HepG2 (cell line): ENCODE measurements at regions not wholly inside any gene's neighbourhood (a gene's known extent, or its start where the extent isn't known, plus 50 kb on each side); places are given as distances from the start of the nearest gene placed in this dataset.

ENCODE experiments used
- ATAC-seq: fragments of 200-7000 bp; cut with Tn5 transposase; 3 replicates; pipeline ENCODE4 v1.9.1; 2020; ENCODE audit warnings: mild to moderate bottlenecking, moderate library complexity
- BruUV-seq: library from RNA; stranded (reverse); fragments of 400-500 nt; replicated peaks from 2 replicates; lab custom pipeline; 2021; lab: Mats Ljungman, UMichigan
- CTCF ChIA-PET: fragments of 300-600 bp; formaldehyde crosslinking; extraction: SDS; loops from one replicate; lab custom pipeline; 2021; ENCODE audit warnings: low total read pairs, inconsistent platforms, low intra/inter-chr PET ratio; lab: Yijun Ruan, JAX
- POLR2A ChIA-PET: fragments of 350-600 bp; sonication (Branson Sonifier 250); formaldehyde crosslinking; loops from one replicate; lab custom pipeline; 2020; ENCODE audit warnings: antibody characterized with exemption, inconsistent platforms; lab: Yijun Ruan, JAX
- DNase-seq: peaks from one replicate; pipeline ENCODE4 v3.0.0-alpha.2; 2015; ENCODE audit warnings: low spot score
- FAIRE-seq: peaks from 3 replicates; lab custom pipeline; 2011; peaks lifted over from hg19 to GRCh38; lab: Jason Lieb, UNC
- H2AFZ ChIP-seq: one replicate; pipeline ENCODE4 v1.6.1; 2011; ENCODE audit warnings: low read length, inconsistent platforms
- H3K27ac ChIP-seq: fragments of 300-600 bp; 3 replicates; pipeline ENCODE4 v1.8.0; 2011; ENCODE audit warnings: mixed run types, mild to moderate bottlenecking, mixed read lengths, low read length, inconsistent platforms; ENCODE audit not compliant: insufficient read depth; ENCODE audit errors: extremely low read length
- H3K27me3 ChIP-seq, 2 experiments: fragments of 200-600 bp in 1 of 2; 2 replicates in 1 of 2; 3 replicates in 1 of 2; pipeline versions ENCODE4 v1.6.0 to v1.8.0; 2011; ENCODE audit warnings: low read length in 2 of 2, mild to moderate bottlenecking in 2 of 2, moderate library complexity in 2 of 2, inconsistent platforms in 1 of 2; ENCODE audit not compliant: insufficient read depth in 2 of 2, control insufficient read depth in 1 of 2
- H3K36me3 ChIP-seq, 2 experiments: fragments of 200-600 bp in 1 of 2; replicated peaks in 1 of 2; 2 replicates in 1 of 2; 3 replicates in 1 of 2; pipeline versions ENCODE4 v1.5.1 to v1.8.0; 2011; ENCODE audit warnings: low read length in 2 of 2, inconsistent platforms in 1 of 2; ENCODE audit not compliant: insufficient read depth in 2 of 2, control insufficient read depth in 1 of 2
- H3K4me1 ChIP-seq: 2 replicates; pipeline ENCODE4 v1.5.1; 2012; ENCODE audit warnings: low read length, inconsistent platforms; ENCODE audit not compliant: insufficient read depth
- H3K4me2 ChIP-seq: 2 replicates; pipeline ENCODE4 v1.6.0; 2011; ENCODE audit warnings: low read depth, low read length, inconsistent platforms
- H3K4me3 ChIP-seq, 3 experiments: fragments of 200-600 bp in 1 of 3; sonication (generic), shearing (Covaris generic) in 1 of 3; replicated peaks in 1 of 3; 2 replicates each; pipeline ENCODE4 v1.5.1; 2011 to 2016; ENCODE audit warnings: low read length in 3 of 3, inconsistent platforms in 2 of 3, low read depth in 2 of 3, mild to moderate bottlenecking in 2 of 3, control low read depth in 1 of 3, mixed read lengths in 1 of 3; ENCODE audit not compliant: insufficient read depth in 1 of 3
- H3K79me2 ChIP-seq: one replicate; pipeline ENCODE4 v1.6.1; 2011; ENCODE audit warnings: low read length, inconsistent platforms; ENCODE audit not compliant: insufficient read depth
- H3K9ac ChIP-seq: 2 replicates; pipeline ENCODE4 v1.6.0; 2011; ENCODE audit warnings: mild to moderate bottlenecking, low read depth, low read length, inconsistent platforms; ENCODE audit not compliant: insufficient read depth
- H3K9me3 ChIP-seq: 2 replicates; pipeline ENCODE4 v1.5.1; 2012; ENCODE audit warnings: mild to moderate bottlenecking, low read length
- H4K20me1 ChIP-seq: 2 replicates; pipeline ENCODE4 v1.6.0; 2011; ENCODE audit warnings: inconsistent platforms, mild to moderate bottlenecking, low read length, moderate library complexity; ENCODE audit not compliant: insufficient read depth
- ELF4 ChIP-seq: sonication (generic); formaldehyde crosslinking; IDR thresholded peaks from 2 replicates; pipeline ENCODE4 v1.5.0; 2020; ENCODE audit warnings: missing genetic modification reagents, mild to moderate bottlenecking, moderate library complexity, borderline replicate concordance
- SATB2 ChIP-seq: sonication (generic); formaldehyde crosslinking; IDR thresholded peaks from 2 replicates; pipeline ENCODE4 v1.5.0; 2020; ENCODE audit warnings: missing genetic modification reagents
- SRSF1 ChIP-seq: fragments of 200-400 bp; formaldehyde crosslinking; optimal IDR thresholded peaks from 2 replicates; pipeline ENCODE3; 2017; ENCODE audit warnings: mild to moderate bottlenecking, low read depth, low read length, moderate library complexity
- ZNF256 ChIP-seq: sonication (generic); formaldehyde crosslinking; conservative IDR thresholded peaks from 2 replicates; pipeline ENCODE4 v1.4.0; 2020; ENCODE audit warnings: missing genetic modification reagents
- ZNF660 ChIP-seq: sonication (generic); formaldehyde crosslinking; IDR thresholded peaks from 2 replicates; pipeline ENCODE4 v1.5.1; 2020; ENCODE audit warnings: mild to moderate bottlenecking, low read depth, missing genetic modification reagents, borderline replicate concordance
- ZNF746 ChIP-seq: sonication (generic); formaldehyde crosslinking; IDR thresholded peaks from 2 replicates; pipeline ENCODE4 v1.8.0; 2022; ENCODE audit warnings: mild to moderate bottlenecking, missing genetic modification reagents
- WGBS: methylation state at CpG from one replicate; pipeline ENCODE4 v1.1.6; 2017; ENCODE audit warnings: low lambda C conversion rate; 5-methylcytosine and 5-hydroxymethylcytosine counted together
- in situ Hi-C: cut with HindIII; loops from 2 replicates; pipeline ENCODE4 v1.10.0; 2017; ENCODE audit warnings: low pct_unique_long_range_greater_than_20kb; ENCODE audit not compliant: extremely low pct_ligation_motif_present
- intact Hi-C: fragments of 100-400 bp; cut with micrococcal nuclease; formaldehyde crosslinking; loops from one replicate; pipeline ENCODE4 v1.10.0; 2022; ENCODE audit not compliant: unreplicated experiment
- TF ChIP-seq, protein P1 (sequence below): sonication (generic); formaldehyde crosslinking; IDR thresholded peaks from 2 replicates; pipeline ENCODE4 v1.4.0; 2020; ENCODE audit warnings: low read depth, missing genetic modification reagents
- TF ChIP-seq, protein P2 (sequence below): IDR thresholded peaks from 2 replicates; pipeline ENCODE4 v1.6.1; 2018; ENCODE audit warnings: missing genetic modification reagents, mild to moderate bottlenecking, missing compliant biosample characterization
- TF ChIP-seq, protein P3 (sequence below): sonication (generic); formaldehyde crosslinking; IDR thresholded peaks from 2 replicates; pipeline ENCODE4 v1.4.0; 2020; ENCODE audit warnings: missing genetic modification reagents
- TF ChIP-seq, protein P4 (sequence below): sonication (generic); formaldehyde crosslinking; IDR thresholded peaks from 2 replicates; pipeline ENCODE4 v1.4.0; 2020; ENCODE audit warnings: missing genetic modification reagents; ENCODE audit errors: not compliant biosample characterization
- TF ChIP-seq, protein P5 (sequence below): IDR thresholded peaks from 2 replicates; pipeline ENCODE4 v1.6.1; 2016; ENCODE audit warnings: low read depth
- TF ChIP-seq, protein P6 (sequence below): sonication (generic); formaldehyde crosslinking; IDR thresholded peaks from 2 replicates; pipeline ENCODE4 v1.5.0; 2020; ENCODE audit warnings: mild to moderate bottlenecking, missing genetic modification reagents

DNA sequence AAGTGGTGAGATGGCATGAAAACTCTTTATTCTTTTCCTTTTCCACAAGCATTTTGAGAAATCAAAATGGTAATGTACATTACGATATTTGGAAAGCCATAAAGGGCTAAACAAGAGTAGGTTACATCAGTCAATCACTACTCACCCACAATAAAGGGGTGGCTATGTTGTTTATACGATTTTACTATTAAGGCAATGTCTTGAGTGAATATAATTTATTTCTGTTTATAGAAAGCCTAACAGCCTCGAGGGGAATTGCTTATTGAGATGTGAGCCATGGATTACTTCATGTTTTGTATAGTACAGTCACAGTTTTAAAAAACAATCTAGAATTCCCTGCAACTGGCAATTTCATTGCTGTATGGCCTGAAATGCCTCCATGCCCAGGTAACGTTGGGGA lies 237.5 kb upstream of the RBBP8 start (continued):
- TF ChIP-seq, protein P1, sequence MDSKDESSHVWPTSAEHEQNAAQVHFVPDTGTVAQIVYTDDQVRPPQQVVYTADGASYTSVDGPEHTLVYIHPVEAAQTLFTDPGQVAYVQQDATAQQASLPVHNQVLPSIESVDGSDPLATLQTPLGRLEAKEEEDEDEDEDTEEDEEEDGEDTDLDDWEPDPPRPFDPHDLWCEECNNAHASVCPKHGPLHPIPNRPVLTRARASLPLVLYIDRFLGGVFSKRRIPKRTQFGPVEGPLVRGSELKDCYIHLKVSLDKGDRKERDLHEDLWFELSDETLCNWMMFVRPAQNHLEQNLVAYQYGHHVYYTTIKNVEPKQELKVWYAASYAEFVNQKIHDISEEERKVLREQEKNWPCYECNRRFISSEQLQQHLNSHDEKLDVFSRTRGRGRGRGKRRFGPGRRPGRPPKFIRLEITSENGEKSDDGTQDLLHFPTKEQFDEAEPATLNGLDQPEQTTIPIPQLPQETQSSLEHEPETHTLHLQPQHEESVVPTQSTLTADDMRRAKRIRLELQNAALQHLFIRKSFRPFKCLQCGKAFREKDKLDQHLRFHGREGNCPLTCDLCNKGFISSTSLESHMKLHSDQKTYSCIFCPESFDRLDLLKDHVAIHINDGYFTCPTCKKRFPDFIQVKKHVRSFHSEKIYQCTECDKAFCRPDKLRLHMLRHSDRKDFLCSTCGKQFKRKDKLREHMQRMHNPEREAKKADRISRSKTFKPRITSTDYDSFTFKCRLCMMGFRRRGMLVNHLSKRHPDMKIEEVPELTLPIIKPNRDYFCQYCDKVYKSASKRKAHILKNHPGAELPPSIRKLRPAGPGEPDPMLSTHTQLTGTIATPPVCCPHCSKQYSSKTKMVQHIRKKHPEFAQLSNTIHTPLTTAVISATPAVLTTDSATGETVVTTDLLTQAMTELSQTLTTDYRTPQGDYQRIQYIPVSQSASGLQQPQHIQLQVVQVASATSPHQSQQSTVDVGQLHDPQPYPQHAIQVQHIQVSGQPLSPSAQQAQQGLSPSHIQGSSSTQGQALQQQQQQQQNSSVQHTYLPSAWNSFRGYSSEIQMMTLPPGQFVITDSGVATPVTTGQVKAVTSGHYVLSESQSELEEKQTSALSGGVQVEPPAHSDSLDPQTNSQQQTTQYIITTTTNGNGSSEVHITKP = no peak
- TF ChIP-seq, protein P2, sequence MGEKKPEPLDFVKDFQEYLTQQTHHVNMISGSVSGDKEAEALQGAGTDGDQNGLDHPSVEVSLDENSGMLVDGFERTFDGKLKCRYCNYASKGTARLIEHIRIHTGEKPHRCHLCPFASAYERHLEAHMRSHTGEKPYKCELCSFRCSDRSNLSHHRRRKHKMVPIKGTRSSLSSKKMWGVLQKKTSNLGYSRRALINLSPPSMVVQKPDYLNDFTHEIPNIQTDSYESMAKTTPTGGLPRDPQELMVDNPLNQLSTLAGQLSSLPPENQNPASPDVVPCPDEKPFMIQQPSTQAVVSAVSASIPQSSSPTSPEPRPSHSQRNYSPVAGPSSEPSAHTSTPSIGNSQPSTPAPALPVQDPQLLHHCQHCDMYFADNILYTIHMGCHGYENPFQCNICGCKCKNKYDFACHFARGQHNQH (CRISPR knock-in tag) = no peak

DNA sequence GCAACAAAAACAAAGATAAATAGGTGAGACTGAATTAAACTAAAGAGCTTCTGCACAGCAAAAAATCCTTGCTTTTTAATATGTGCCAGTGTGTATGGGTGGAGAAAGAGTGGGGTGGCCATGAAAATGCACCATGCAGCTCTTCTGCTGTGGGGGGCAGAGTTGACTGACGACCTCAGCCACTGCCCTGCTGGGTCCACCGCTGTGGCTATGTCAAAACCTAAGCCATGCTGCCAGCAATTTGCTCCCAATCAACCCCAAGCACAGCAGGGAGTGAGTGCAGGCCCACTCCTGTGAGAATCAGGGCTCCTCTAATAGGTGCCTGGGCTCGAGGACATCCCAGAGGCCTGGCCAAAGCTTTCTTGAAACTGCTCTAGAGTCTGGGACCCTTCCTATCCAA lies 235.6 kb upstream of the RBBP8 start:
- Histone ChIP-seq H2AFZ (no peak overlapping the region), H4K20me1 (no peaks in the 10 kb centered on the region), H3K4me1 (no peaks in the 10 kb centered on the region), H3K4me2 (no peak overlapping the region), H3K79me2 (no peaks in the 10 kb centered on the region), H3K27me3 (0 out of 5 replicates have a peak, but pooled peaks cover 0 to 3% of the 10 kb centered on the region in 2 experiments), H3K4me3 (no peak overlapping the region), H3K9ac (no peak overlapping the region), H3K27ac (no peak overlapping the region), H3K9me3 (no peaks in the 10 kb centered on the region), H3K36me3 (no peaks in the 10 kb centered on the region)
- no peak for DNase-seq
- in situ Hi-C loops = no loop called here
- no peak for ATAC-seq
- ChIA-PET CTCF (no interaction called here), POLR2A (no interaction called here)
- intact Hi-C loops = no loop called here
- no TSS peak for BruUV-seq
- FAIRE-seq = no peak
- 0% methylated on average over 1 of the region's 3 CpGs for WGBS
- TF ChIP-seq ZNF660 = no peak
- no peak for TF ChIP-seq ZNF746
- TF ChIP-seq, protein P3, sequence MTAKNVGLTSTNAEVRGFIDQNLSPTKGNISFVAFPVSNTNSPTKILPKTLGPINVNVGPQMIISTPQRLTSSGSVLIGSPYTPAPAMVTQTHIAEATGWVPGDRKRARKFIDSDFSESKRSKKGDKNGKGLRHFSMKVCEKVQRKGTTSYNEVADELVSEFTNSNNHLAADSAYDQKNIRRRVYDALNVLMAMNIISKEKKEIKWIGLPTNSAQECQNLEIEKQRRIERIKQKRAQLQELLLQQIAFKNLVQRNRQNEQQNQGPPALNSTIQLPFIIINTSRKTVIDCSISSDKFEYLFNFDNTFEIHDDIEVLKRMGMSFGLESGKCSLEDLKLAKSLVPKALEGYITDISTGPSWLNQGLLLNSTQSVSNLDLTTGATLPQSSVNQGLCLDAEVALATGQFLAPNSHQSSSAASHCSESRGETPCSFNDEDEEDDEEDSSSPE (CRISPR knock-in tag) = no peak
- TF ChIP-seq ELF4 = no peak
- TF ChIP-seq, protein P4, sequence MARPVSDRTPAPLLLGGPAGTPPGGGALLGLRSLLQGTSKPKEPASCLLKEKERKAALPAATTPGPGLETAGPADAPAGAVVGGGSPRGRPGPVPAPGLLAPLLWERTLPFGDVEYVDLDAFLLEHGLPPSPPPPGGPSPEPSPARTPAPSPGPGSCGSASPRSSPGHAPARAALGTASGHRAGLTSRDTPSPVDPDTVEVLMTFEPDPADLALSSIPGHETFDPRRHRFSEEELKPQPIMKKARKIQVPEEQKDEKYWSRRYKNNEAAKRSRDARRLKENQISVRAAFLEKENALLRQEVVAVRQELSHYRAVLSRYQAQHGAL (CRISPR knock-in tag) = no peak
- TF ChIP-seq SRSF1 = no peak
- no peak for TF ChIP-seq ZNF256
- TF ChIP-seq SATB2 (CRISPR knock-in tag) = no peak
- TF ChIP-seq, protein P5, sequence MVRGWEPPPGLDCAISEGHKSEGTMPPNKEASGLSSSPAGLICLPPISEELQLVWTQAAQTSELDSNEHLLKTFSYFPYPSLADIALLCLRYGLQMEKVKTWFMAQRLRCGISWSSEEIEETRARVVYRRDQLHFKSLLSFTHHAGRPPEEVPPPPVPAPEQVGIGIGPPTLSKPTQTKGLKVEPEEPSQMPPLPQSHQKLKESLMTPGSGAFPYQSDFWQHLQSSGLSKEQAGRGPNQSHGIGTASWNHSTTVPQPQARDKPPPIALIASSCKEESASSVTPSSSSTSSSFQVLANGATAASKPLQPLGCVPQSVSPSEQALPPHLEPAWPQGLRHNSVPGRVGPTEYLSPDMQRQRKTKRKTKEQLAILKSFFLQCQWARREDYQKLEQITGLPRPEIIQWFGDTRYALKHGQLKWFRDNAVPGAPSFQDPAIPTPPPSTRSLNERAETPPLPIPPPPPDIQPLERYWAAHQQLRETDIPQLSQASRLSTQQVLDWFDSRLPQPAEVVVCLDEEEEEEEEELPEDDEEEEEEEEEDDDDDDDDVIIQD (CRISPR knock-in tag) = no peak
- TF ChIP-seq, protein P6, sequence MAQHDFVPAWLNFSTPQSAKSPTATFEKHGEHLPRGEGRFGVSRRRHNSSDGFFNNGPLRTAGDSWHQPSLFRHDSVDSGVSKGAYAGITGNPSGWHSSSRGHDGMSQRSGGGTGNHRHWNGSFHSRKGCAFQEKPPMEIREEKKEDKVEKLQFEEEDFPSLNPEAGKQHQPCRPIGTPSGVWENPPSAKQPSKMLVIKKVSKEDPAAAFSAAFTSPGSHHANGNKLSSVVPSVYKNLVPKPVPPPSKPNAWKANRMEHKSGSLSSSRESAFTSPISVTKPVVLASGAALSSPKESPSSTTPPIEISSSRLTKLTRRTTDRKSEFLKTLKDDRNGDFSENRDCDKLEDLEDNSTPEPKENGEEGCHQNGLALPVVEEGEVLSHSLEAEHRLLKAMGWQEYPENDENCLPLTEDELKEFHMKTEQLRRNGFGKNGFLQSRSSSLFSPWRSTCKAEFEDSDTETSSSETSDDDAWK = no peak
